ENCODE measurements at regions not wholly inside any gene's neighbourhood (a gene's known extent, or its start where the extent isn't known, plus 50 kb on each side); places are given as distances from the start of the nearest gene placed in this dataset.

- TF ChIP-seq CTCF (IDR thresholded peaks at IDR 0.05; ENCODE audit: control extremely low read depth, extremely low read depth, low read depth, missing control alignments), result no peak
- no peak for DNase-seq (ENCODE audit: extremely low spot score)
- POLR2A ChIA-PET, result no interaction called here
- CTCF ChIA-PET, result interaction anchor here (1.2 kb wide), 1 partner anchor 9 kb away, joined by 3 read pairs; no protein-coding TSS in a partner anchor
Measured at GRCh38 chr13:75025956-75026355, 456.0 kb downstream of the TBC1D4 start.

GRCh38 chr13:75024602-75025001, 457.4 kb downstream of the TBC1D4 start:
- ChIA-PET CTCF (no interaction called here), POLR2A (no interaction called here)
- DNase-seq (ENCODE audit: extremely low spot score), result no peak
- no peak for TF ChIP-seq CTCF (IDR thresholded peaks at IDR 0.05; ENCODE audit: control extremely low read depth, extremely low read depth, low read depth, missing control alignments)

- CTCF ChIA-PET, result interaction anchor here (2.6 kb wide), 1 partner anchor 11 kb away, joined by 9 read pairs; no protein-coding TSS in a partner anchor
- POLR2A ChIA-PET, result no interaction called here
- no peak for DNase-seq (ENCODE audit: extremely low spot score)
- no peak for TF ChIP-seq CTCF (IDR thresholded peaks at IDR 0.05; ENCODE audit: control extremely low read depth, extremely low read depth, low read depth, missing control alignments)
Measured at GRCh38 chr13:75023609-75024008, 458.4 kb downstream of the TBC1D4 start.

GRCh38 chr13:75021151-75021550, 460.8 kb downstream of the TBC1D4 start:
- no peak for DNase-seq (ENCODE audit: extremely low spot score)
- ChIA-PET CTCF (interaction anchor here (2.6 kb wide), 1 partner anchor 9 kb away, joined by 9 read pairs; no protein-coding TSS in a partner anchor), POLR2A (no interaction called here)
- no peak for TF ChIP-seq CTCF (IDR thresholded peaks at IDR 0.05; ENCODE audit: control extremely low read depth, extremely low read depth, low read depth, missing control alignments)

GRCh38 chr13:75016225-75016624, 465.7 kb downstream of the TBC1D4 start:
- TF ChIP-seq CTCF (IDR thresholded peaks at IDR 0.05; ENCODE audit: control extremely low read depth, extremely low read depth, low read depth, missing control alignments), result no peak
- CTCF ChIA-PET, result no interaction called here
- no peak for DNase-seq (ENCODE audit: extremely low spot score)
- POLR2A ChIA-PET, result no interaction called here

- DNase-seq (ENCODE audit: extremely low spot score), result no peak
- ChIA-PET POLR2A (no interaction called here), CTCF (interaction anchor here (1.0 to 2.6 kb wide), 2 partner anchors 8 to 15 kb away, joined by 3 to 9 read pairs; no protein-coding TSS in a partner anchor)
- TF ChIP-seq CTCF (IDR thresholded peaks at IDR 0.05; ENCODE audit: control extremely low read depth, extremely low read depth, low read depth, missing control alignments), result no peak
Measured at GRCh38 chr13:75013818-75014217, 468.2 kb downstream of the TBC1D4 start.

- no peak for TF ChIP-seq CTCF (IDR thresholded peaks at IDR 0.05; ENCODE audit: control extremely low read depth, extremely low read depth, low read depth, missing control alignments)
- ChIA-PET POLR2A (no interaction called here), CTCF (no interaction called here)
- no peak for DNase-seq (ENCODE audit: extremely low spot score)
Measured at GRCh38 chr13:75010941-75011340, 471.0 kb downstream of the TBC1D4 start.

Data from GM10248 (cell line).